K562 (cell line): ENCODE measurements at regions not wholly inside any gene's neighbourhood (a gene's known extent, or its start where the extent isn't known, plus 50 kb on each side); places are given as distances from the start of the nearest gene placed in this dataset.

ENCODE experiments used
- ARNT ChIP-seq, 2 experiments: fragments of 450-650 bp; IDR thresholded peaks; 2 replicates each; pipeline ENCODE4 v1.6.1; 2016; ENCODE audit warnings: mild to moderate bottlenecking in 1 of 2
- CREM ChIP-seq: IDR thresholded peaks from 2 replicates; pipeline ENCODE4 v1.6.1; 2014; ENCODE audit warnings: antibody characterized with exemption, low read depth
- DMBX1 ChIP-seq: fragments of 250-450 bp; sonication (Bioruptor Pico); IDR thresholded peaks from 2 replicates; pipeline ENCODE4 v1.8.0; 2022; ENCODE audit warnings: inconsistent platforms, mild to moderate bottlenecking, moderate library complexity, borderline replicate concordance
- EP300 ChIP-seq: IDR thresholded peaks from 2 replicates; pipeline ENCODE4 v1.6.1; 2012; ENCODE audit warnings: low read length, improper control_type of control experiment
- NONO ChIP-seq, 2 experiments: fragments of 200-400 bp in 1 of 2; fragments of 450-650 bp in 1 of 2; formaldehyde crosslinking in 1 of 2; IDR thresholded peaks; 2 replicates each; pipeline ENCODE4 v1.6.1; 2017; ENCODE audit warnings: low read depth in 2 of 2, mild to moderate bottlenecking in 2 of 2, moderate library complexity in 2 of 2, low read length in 1 of 2
- POLR2A ChIP-seq: fragments of 450-650 bp; conservative IDR thresholded peaks from 2 replicates; pipeline ENCODE4 v1.6.1; 2016
- SAP30 ChIP-seq: fragments of 200-600 bp; sonication (generic); IDR thresholded peaks from 2 replicates; pipeline ENCODE4 v1.6.1; 2012; ENCODE audit warnings: borderline replicate concordance, low read depth, mild to moderate bottlenecking, moderate library complexity, low read length, control low read depth, inconsistent platforms; ENCODE audit not compliant: insufficient read depth, poor library complexity, severe bottlenecking
- SIX5 ChIP-seq, 2 experiments: IDR thresholded peaks; 2 replicates each; pipeline ENCODE4 v1.6.1; 2011; ENCODE audit warnings: low read length in 2 of 2, borderline replicate concordance in 1 of 2, low read depth in 1 of 2, mild to moderate bottlenecking in 1 of 2, moderate library complexity in 1 of 2; ENCODE audit not compliant: insufficient read depth in 1 of 2
- ZNF431 ChIP-seq: sonication (generic); formaldehyde crosslinking; IDR thresholded peaks from 2 replicates; pipeline ENCODE4 v1.8.0; 2022; ENCODE audit warnings: mild to moderate bottlenecking, missing genetic modification reagents
- TF ChIP-seq, protein P1 (sequence below), 2 experiments: fragments of 450-650 bp in 1 of 2; sonication (generic) in 1 of 2; formaldehyde crosslinking; conservative IDR thresholded peaks; 2 replicates each; pipeline versions ENCODE4 v1.4.0 to v1.8.1; 2020 to 2022; ENCODE audit warnings: mild to moderate bottlenecking in 1 of 2, missing genetic modification reagents in 1 of 2
- TF ChIP-seq, protein P2 (sequence below): sonication (generic); formaldehyde crosslinking; IDR thresholded peaks from 2 replicates; pipeline ENCODE4 v1.5.0; 2020; ENCODE audit warnings: missing genetic modification reagents

DNA sequence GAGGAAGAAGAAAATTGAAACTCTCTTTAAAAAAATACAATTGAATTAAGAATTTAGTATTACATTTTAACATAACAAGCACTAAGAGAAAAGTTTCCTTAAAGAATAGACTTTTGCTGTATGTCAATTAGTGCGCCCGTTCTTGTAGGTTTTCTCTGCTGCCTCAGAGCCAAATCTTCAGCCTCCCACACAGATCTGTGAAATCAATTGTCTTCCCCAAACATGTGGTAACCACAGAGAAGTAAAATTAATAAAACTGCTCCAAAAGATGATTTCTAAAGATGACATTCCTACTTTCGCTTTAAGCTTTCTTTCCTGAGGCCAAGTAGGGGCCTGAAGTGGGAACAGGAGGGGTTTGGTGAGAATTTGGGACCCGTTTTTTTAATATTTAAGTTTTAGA, 113.2 kb upstream of the ADO start:
- TF ChIP-seq POLR2A (no peak), SIX5 (IDR thresholded peaks at IDR 0.05; ENCODE audit: borderline replicate concordance in 1 of 2, insufficient read depth in 1 of 2, low read depth in 1 of 2, low read length in 2 of 2) (no peak), EP300 (no peak), ARNT (IDR thresholded peaks at IDR 0.05) (no peak), DMBX1 (CRISPR knock-in tag) (no peak), ZNF431 (CRISPR knock-in tag) (no peak), SAP30 (no peak), NONO (IDR thresholded peaks at IDR 0.05; ENCODE audit: low read depth in 2 of 2, low read length in 1 of 2) (no peak), CREM (no peak)
- TF ChIP-seq, protein P1, sequence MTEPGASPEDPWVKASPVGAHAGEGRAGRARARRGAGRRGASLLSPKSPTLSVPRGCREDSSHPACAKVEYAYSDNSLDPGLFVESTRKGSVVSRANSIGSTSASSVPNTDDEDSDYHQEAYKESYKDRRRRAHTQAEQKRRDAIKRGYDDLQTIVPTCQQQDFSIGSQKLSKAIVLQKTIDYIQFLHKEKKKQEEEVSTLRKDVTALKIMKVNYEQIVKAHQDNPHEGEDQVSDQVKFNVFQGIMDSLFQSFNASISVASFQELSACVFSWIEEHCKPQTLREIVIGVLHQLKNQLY (CRISPR knock-in tag; conservative IDR thresholded peaks at IDR 0.05), result no peak
- TF ChIP-seq, protein P2, sequence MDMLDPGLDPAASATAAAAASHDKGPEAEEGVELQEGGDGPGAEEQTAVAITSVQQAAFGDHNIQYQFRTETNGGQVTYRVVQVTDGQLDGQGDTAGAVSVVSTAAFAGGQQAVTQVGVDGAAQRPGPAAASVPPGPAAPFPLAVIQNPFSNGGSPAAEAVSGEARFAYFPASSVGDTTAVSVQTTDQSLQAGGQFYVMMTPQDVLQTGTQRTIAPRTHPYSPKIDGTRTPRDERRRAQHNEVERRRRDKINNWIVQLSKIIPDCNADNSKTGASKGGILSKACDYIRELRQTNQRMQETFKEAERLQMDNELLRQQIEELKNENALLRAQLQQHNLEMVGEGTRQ, result no peak
